HEK293T (cell line): ENCODE measurements at regions not wholly inside any gene's neighbourhood (a gene's known extent, or its start where the extent isn't known, plus 50 kb on each side); places are given as distances from the start of the nearest gene placed in this dataset.

Experiments
- CTCF ChIA-PET: fragments of 350-600 bp; formaldehyde crosslinking; extraction: SDS; loops from one replicate; lab custom pipeline; 2021; ENCODE audit warnings: antibody characterized with exemption, inconsistent platforms; lab: Yijun Ruan, JAX
- POLR2A ChIA-PET: fragments of 350-600 bp; formaldehyde crosslinking; extraction: SDS; loops from one replicate; lab custom pipeline; 2020; ENCODE audit warnings: antibody characterized with exemption, inconsistent platforms; lab: Yijun Ruan, JAX
- DNase-seq: peaks from one replicate; pipeline ENCODE4 v3.0.0; 2012; ENCODE audit warnings: mixed read lengths; ENCODE audit errors: extremely low spot score
- ARNT ChIP-seq: fragments of 450-650 bp; IDR thresholded peaks from 2 replicates; pipeline ENCODE4 v1.6.1; 2017; ENCODE audit warnings: mild to moderate bottlenecking
- BHLHE40 ChIP-seq: fragments of 450-650 bp; IDR thresholded peaks from 2 replicates; pipeline ENCODE4 v1.6.1; 2016; ENCODE audit warnings: mild to moderate bottlenecking, moderate library complexity, borderline replicate concordance
- CTBP1 ChIP-seq: fragments of 450-650 bp; IDR thresholded peaks from 2 replicates; pipeline ENCODE4 v1.6.1; 2016; ENCODE audit warnings: borderline replicate concordance
- ELF4 ChIP-seq: fragments of 450-650 bp; IDR thresholded peaks from 2 replicates; pipeline ENCODE4 v1.6.1; 2017; ENCODE audit warnings: antibody characterized with exemption
- FOXA1 ChIP-seq: fragments of 450-650 bp; IDR thresholded peaks from 2 replicates; pipeline ENCODE4 v1.6.1; 2016; ENCODE audit warnings: mild to moderate bottlenecking
- FOXK2 ChIP-seq: fragments of 450-650 bp; IDR thresholded peaks from 2 replicates; pipeline ENCODE4 v1.6.1; 2016; ENCODE audit warnings: mild to moderate bottlenecking
- FOXM1 ChIP-seq: fragments of 450-650 bp; IDR thresholded peaks from 2 replicates; pipeline ENCODE4 v1.6.1; 2017; ENCODE audit warnings: mild to moderate bottlenecking, borderline replicate concordance
- HDGF ChIP-seq: fragments of 450-650 bp; IDR thresholded peaks from 2 replicates; pipeline ENCODE4 v1.6.1; 2017; ENCODE audit warnings: antibody characterized with exemption, borderline replicate concordance
- L3MBTL2 ChIP-seq: fragments of 450-650 bp; conservative IDR thresholded peaks from 2 replicates; pipeline ENCODE4 v1.6.1; 2016; ENCODE audit warnings: mild to moderate bottlenecking
- LEF1 ChIP-seq: fragments of 450-650 bp; IDR thresholded peaks from 2 replicates; pipeline ENCODE4 v1.6.1; 2017; ENCODE audit warnings: mild to moderate bottlenecking, borderline replicate concordance
- NFRKB ChIP-seq: fragments of 450-650 bp; IDR thresholded peaks from 2 replicates; pipeline ENCODE4 v1.6.1; 2016; ENCODE audit warnings: mild to moderate bottlenecking, moderate library complexity
- SP1 ChIP-seq: fragments of 450-650 bp; IDR thresholded peaks from 2 replicates; pipeline ENCODE4 v1.6.1; 2017
- SUZ12 ChIP-seq: fragments of 450-650 bp; IDR thresholded peaks from 2 replicates; pipeline ENCODE4 v1.6.1; 2016; ENCODE audit warnings: mild to moderate bottlenecking
- TARDBP ChIP-seq: fragments of 450-650 bp; IDR thresholded peaks from 2 replicates; pipeline ENCODE4 v1.6.1; 2016
- ZNF384 ChIP-seq: fragments of 450-650 bp; IDR thresholded peaks from 2 replicates; pipeline ENCODE4 v1.6.1; 2016
- TF ChIP-seq, protein P1 (sequence below): fragments of 450-650 bp; IDR thresholded peaks from 2 replicates; pipeline ENCODE4 v1.6.1; 2016

DNA sequence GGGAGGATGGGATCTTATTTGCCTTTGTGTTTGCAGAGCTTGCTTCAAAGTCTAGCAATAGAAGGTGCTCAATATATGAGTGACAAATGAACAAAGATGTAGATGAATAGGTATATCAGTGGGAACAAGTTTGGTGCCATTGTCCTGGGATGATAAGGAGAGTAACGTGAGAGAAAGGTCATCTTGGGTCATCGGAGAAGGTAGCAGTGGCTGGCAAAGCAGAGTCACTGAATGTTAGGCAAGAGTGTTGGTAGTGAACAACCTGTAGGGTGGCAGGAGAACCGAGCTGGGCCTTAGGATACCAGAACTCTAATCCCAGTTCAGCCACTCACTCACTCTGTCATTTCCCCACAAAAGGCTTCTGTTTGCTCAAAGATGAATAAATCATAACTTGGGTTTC lies 87.2 kb downstream of the CCDC71L start:
- DNase-seq, result no peak
- CTCF ChIA-PET, result no interaction called here
- TF ChIP-seq FOXM1 (no peak), ZNF384 (no peak), FOXA1 (no peak), HDGF (no peak), CTBP1 (no peak), ARNT (no peak), SUZ12 (no peak), NFRKB (no peak), SP1 (no peak), FOXK2 (no peak), BHLHE40 (no peak), ELF4 (no peak), L3MBTL2 (no peak), TARDBP (no peak), LEF1 (no peak)
- TF ChIP-seq, protein P1, sequence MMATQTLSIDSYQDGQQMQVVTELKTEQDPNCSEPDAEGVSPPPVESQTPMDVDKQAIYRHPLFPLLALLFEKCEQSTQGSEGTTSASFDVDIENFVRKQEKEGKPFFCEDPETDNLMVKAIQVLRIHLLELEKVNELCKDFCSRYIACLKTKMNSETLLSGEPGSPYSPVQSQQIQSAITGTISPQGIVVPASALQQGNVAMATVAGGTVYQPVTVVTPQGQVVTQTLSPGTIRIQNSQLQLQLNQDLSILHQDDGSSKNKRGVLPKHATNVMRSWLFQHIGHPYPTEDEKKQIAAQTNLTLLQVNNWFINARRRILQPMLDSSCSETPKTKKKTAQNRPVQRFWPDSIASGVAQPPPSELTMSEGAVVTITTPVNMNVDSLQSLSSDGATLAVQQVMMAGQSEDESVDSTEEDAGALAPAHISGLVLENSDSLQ, result no peak
- POLR2A ChIA-PET, result no interaction called here

DNA sequence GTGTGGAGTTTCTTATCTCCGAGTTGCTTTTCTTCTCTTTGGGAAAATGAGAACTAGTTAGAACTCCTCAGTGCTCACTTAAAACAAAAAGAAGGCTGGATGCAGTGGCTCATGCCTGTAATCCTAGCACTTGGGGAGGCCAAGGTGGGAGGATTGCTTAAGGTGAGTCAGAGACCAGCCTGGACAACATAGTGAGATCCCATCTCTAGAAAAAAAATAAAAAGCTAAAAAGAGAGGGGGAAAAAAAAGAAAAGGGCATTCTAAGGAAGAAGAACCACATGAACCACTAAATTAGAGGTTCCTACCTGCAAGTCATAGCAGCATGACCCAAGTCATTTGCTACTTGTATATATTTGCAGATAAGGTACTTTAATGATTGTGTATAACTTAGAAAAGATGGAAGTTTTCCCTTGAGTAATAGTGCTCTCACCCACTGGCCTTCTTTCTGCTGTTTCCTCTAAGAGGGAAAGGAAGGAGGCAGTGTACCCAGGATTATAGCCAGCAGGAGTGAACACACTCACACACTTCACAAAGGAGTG lies 87.8 kb downstream of the CCDC71L start:
- CTCF ChIA-PET, result interaction anchor here (1.4 kb wide), 1 partner anchor 30 kb away, joined by 4 read pairs; no protein-coding TSS in a partner anchor
- POLR2A ChIA-PET, result no interaction called here
- TF ChIP-seq HDGF (no peak), FOXM1 (no peak), NFRKB (no peak)
- TF ChIP-seq, protein P1, result no peak
- no peak for DNase-seq

DNA sequence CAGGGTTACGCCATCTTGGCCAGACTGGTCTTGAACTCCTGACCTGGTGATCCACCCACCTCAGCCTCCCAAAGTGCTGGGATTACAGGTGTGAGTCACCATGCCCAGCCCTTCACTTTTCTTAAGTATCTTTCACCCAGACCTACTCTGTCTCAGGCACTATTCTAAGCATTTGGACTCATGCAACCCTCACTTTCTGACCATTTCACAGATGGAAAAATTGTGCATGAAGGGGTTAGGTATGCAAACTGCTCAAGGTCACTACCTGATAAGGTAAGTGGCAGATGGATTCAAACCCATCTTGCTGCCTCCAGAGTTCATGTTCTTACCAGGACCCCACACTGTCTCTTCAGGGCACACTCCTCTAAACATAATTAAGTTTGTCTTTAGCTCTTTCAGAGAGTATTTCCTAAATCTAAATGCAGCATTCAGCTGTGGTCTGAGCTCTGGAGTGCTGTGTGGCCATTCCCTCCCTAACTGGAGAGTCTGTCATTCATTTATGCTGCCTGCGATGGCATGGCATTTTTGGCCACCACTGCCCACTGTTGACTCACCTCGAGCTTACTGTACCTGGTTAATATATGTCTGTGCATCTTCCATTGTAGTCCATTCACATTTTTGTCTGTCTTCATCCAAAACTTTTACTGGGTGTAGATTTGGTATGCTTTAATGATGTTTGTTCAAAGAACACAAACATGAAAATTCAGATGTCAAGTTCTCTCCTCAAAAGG lies 88.4 kb downstream of the CCDC71L start:
- no peak for DNase-seq
- ChIA-PET CTCF (interaction anchor here (1.4 kb wide), 1 partner anchor 30 kb away, joined by 4 read pairs; no protein-coding TSS in a partner anchor), POLR2A (no interaction called here)
- TF ChIP-seq SUZ12 (no peak), FOXA1 (no peak), L3MBTL2 (no peak), ARNT (no peak), ELF4 (no peak), CTBP1 (no peak), NFRKB (no peak), ZNF384 (no peak), SP1 (no peak), HDGF (no peak), TARDBP (no peak), BHLHE40 (no peak), FOXM1 (no peak), LEF1 (no peak), FOXK2 (no peak)
- TF ChIP-seq, protein P1, result no peak

DNA sequence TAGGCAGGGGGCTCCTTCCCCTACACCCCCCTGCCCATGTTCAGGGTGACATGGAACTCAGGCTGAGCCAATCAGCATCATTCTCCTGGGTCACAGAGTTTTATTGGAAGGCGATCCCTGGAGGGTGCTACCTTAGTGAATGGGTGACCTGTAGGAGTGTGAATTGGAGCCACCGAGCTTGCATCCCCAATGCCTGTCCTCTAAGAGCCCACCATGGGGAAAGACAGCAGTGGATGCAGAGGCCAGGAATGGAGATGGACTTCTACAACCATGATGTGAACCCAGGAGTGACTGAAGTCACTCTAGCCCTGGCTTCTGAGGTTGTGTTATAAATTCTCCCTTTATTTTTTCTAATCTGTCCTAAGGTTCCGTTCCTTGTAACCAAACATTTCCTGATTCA lies 89.4 kb downstream of the CCDC71L start:
- no peak for DNase-seq
- CTCF ChIA-PET, result interaction anchor here (0.7 to 1.4 kb wide), 2 partner anchors 29 to 146 kb away, joined by 4 to 8 read pairs; no protein-coding TSS in a partner anchor
- POLR2A ChIA-PET, result no interaction called here
- no peak for TF ChIP-seq TARDBP
- no peak for TF ChIP-seq SUZ12
- no peak for TF ChIP-seq ZNF384
- TF ChIP-seq, protein P1, result no peak
- TF ChIP-seq FOXM1, result no peak
- no peak for TF ChIP-seq BHLHE40
- TF ChIP-seq FOXK2, result no peak
- no peak for TF ChIP-seq ARNT
- TF ChIP-seq FOXA1, result no peak
- no peak for TF ChIP-seq HDGF
- no peak for TF ChIP-seq SP1
- no peak for TF ChIP-seq LEF1

DNA sequence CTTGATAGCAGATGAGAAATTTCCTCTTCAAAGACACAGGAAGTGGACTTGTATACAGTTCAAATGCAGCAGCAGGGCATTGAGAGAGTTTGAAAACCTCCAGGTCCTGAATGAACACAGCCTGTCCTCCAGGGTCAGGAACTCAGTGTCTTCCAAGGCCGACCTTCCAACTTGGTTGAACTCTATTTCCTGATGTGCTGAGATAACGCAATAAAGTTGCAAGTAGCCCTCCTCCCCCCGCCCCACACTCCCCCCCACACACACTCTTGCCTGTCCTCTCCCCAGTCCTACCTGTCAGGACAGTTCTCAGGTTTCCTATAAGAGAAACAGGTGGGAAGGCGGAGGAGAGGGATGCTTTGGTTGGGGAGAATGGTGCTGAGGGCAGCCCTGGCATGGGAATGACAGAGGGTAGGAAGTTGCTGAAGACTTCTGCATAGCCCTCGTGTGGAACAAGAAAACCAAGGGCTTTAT lies 90.0 kb downstream of the CCDC71L start:
- ChIA-PET CTCF (no interaction called here), POLR2A (no interaction called here)
- no peak for TF ChIP-seq LEF1
- no peak for TF ChIP-seq FOXA1
- no peak for TF ChIP-seq HDGF
- no peak for DNase-seq
